Urothelium cell line (cell line): ENCODE measurements at regions not wholly inside any gene's neighbourhood (a gene's known extent, or its start where the extent isn't known, plus 50 kb on each side); places are given as distances from the start of the nearest gene placed in this dataset.
"Not testable (repeated sequence)": the region's sequence is repeated elsewhere in the genome, so short reads cannot be mapped to it uniquely, and the experiment has no call there.

Experiments
- DNase-seq: peaks from one replicate; pipeline ENCODE4 v3.0.0; 2011; ENCODE audit warnings: low spot score, mixed read lengths
- FAIRE-seq: peaks from 2 replicates; lab custom pipeline; 2011; peaks lifted over from hg19 to GRCh38; lab: Jason Lieb, UNC

DNA sequence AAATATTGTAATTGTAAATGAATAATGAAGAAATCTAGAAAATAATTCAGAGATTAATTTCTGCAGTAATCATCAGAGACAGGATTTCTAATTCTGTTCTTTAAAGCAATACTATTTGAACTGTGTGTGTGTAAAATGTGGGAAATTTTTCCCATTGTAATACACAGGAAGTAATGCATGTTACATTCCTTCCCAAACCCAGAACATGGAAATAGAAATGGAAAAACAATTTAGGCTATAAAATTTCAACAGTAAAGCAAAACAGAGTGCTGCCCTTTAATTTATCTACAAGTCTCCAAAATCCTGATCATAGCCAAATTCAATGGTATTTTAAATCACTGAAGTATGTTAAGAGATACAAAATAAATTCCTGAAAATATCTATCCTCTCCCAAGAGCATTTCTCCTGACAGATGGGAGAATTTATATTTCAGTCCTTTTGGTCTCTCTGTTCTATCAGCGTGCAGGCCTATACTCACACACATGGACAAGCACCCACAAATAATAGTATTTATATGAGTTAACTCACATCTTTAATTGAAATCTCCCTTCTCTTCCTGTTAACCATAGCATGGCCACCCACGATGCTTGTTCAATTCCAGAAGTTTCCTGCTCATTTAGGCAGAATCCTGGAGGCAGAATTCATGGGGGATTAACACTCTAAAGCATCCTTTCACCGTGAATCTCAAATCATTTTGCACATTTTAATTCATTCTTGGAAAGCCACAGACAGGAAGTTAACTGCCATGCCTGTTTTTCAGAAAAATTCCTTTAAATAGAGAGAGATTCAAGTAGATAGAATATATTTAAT lies 1465.4 kb upstream of the FLRT2 start:
- DNase-seq (no peak), FAIRE-seq (no peak)

DNA sequence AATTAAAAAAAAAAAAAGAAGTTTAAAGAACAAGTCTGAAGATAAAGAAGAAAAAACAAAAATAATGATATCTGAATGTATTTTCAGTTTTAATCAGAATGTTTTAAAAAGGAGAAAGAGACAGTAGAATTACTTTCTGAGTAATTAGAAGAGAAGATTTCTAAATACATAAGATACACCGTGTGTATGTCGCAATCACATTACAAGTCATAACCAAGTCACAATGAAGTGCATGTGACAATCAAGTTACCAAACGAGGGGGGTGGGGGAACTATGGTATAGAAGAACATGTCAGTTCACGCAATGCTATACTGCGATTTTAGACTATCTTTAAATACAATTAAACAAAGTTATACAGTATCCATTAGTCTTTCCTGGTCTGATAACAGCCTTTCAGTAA lies 1464.1 kb upstream of the FLRT2 start:
- DNase-seq (no peak), FAIRE-seq (no peak)

DNA sequence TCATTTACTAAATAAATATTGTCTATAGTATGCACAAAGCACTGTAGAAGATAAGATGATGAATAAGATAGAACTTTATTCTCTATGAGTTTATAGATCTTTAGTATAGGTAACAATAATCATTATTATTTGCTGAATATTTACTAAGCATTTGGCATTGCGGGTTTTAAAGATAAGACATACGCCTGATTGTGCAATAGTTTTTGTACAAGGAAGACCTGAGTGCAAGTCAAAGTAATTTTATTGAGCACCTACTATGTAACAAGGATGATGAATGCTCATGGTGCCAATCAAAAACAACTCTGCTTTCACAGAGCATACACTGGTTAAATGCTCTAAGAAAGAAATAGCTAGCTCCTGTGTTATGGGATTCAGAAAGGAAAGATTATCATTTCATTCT lies 1461.7 kb upstream of the FLRT2 start:
- FAIRE-seq, result no peak
- DNase-seq, result no peak

DNA sequence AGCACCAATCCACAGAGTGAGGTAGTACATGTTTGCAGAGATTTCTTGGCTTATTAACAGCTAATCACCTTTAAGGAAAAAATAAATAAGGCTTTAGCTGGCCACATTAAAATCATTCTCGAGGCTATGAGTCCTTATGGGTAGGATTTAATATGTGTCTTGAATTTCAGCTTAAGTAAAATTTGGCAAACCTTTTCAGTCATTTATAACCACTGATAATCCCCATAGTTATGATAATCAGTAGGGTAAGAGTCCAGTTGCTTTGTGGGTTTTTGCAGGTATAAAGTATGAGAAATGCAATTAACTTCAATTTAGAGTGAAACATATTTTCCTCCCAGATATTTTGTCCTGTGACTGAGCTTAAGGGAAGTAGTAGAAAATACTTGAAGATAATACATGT lies 1458.9 kb upstream of the FLRT2 start:
- no peak for DNase-seq
- FAIRE-seq, result no peak

DNA sequence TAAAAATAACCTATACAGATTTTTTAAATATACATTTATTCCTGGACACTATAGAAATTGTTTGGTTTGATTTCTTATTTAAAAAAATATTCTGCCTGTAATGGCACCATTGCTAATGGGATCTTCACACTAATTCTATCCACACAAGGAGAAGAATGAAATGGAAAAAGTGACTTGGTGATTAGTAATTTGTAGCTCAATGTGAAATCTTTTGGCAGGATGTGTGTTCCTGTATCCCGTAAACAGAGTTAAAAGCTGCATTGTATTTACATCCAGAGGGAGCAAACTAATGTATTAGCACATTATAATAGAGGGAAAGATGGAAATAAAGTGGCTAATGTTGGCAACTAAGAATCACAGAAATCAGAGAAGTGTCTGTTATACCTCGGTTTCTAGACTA lies 1455.3 kb upstream of the FLRT2 start:
- no peak for FAIRE-seq
- DNase-seq, result no peak

DNA sequence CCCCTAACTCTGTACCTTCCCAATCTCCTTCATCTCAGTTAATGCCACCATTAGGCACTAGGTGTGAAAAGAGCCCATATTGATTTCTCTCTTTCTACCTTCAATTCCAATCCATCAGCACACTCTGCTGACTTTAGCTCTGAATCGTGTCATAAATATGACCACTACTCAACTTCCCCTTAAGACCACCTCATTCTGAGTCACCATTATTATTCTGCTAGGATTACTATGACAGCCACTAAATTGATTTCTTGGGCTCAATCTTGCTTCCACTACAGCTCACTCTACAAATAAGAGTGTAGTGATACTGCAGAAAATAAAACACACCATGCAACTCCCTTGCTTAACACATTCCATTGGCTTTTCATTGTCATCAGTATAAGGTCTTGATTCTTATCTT lies 1449.0 kb upstream of the FLRT2 start:
- DNase-seq, result no peak
- no peak for FAIRE-seq

DNA sequence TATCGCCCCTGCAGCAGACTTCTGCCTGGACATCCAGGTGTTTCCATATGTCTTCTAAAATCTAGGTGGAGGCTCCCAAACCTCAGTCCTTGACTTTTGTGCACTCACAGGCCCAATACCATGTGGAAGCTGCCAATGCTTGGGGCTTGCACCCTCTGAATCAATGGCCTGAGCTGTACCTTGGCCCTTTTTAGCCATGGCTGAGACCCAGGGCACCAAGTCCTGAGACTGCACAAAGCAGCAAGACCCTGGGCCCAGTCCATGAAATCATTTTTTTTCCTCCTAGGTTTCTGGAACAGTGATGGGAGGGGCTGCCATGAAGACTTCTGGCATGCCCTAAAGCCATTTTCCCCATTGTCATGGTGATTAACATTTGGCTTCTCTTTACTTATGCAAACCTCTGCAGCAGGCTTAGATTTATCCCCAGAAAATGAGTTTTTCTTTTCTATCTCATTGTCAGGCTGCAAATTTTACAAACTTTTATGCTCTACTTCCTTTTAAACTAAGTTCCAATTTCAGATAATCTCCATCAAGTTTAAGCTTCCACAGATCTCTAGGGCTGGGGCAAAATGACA lies 1445.8 kb upstream of the FLRT2 start:
- FAIRE-seq, result no peak

DNA sequence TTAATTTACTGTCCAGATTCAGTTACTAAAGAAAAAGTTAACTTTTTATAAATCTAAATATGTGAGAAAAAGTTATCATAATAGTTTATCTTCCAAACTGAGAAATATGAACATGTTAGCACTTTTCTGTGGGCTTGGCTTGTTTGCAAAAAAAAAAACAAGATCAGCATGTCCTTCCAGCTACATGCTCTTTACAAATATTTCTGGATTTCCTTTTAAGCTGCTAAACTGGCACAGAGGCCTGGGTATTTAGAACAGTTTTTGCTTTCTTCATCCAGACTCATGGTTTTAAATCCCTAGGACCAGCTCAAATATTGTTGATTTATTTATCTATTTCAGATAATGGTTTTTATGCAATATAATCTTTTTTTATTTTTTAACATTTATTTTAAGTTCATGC lies 1444.5 kb upstream of the FLRT2 start:
- DNase-seq (no peak), FAIRE-seq (no peak)

More for the DNA sequence above, 1445.8 kb upstream of the FLRT2 start:
- DNase-seq, result no peak

DNA sequence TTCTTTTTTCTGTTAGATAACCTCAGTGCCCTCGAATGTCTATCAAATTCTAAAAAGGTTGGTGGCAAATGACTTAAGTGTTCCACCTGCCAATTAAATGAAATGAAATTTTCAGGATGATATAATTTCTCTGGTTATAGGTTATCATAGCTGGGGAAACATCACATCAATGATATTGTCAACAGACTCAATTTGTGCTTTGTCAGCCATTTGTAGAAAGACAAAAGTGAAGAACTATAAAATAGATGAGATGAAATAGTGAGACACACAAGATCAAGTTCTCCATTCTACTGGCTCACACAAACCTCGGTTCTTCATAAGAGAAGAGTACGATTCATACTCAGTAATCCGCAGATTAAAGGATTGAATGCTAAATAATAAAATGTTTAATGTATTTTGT lies 1443.2 kb upstream of the FLRT2 start:
- no peak for FAIRE-seq
- DNase-seq, result no peak

DNA sequence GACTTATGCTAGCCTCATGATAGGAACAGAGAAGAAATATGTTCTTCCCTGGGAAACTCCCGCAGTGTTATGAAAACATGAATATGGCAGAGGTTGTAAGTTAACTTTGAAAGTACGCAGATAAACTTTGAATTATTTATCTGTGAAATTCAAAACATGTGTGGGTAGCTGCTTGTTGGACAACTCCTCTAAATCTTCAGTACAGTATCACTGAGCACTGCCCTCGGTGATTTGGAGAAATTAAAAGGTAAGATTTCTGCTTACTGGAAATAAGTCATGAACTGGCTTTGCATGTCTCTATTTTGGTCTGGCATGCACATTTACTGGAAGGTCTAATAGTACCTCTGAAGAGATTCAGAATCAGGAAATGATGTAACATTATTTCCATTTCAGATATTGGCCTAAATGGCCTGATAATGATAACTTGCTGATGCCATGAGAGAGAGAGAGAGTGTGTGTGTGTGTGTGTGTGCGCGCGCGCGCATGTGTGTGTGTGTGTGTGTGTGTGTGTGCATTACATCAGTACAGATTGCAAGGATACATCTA lies 1441.9 kb upstream of the FLRT2 start:
- peak; percentile 35 for FAIRE-seq

DNA sequence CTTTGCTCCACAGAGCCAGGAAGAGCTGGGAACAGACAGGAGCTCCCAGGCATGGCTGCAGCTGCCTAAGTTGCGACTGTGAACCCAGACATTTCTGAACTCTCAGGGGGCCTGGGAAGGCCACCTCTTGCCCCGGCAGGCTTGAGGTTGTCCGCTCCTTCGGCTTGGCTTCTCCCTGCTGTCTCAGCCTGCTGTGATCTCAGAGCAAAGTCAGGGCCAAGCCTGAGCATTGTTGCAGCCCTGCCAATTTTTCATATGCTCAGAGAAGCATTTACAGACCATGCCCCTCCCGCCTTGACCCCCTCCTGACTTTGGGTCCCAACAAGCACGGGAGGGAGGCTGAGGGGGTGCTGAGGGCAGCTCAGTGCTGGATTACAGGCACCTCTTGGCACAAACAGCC lies 1439.1 kb upstream of the FLRT2 start:
- DNase-seq (no peak), FAIRE-seq (no peak)

More for the DNA sequence above, 1441.9 kb upstream of the FLRT2 start:
- no peak for DNase-seq

DNA sequence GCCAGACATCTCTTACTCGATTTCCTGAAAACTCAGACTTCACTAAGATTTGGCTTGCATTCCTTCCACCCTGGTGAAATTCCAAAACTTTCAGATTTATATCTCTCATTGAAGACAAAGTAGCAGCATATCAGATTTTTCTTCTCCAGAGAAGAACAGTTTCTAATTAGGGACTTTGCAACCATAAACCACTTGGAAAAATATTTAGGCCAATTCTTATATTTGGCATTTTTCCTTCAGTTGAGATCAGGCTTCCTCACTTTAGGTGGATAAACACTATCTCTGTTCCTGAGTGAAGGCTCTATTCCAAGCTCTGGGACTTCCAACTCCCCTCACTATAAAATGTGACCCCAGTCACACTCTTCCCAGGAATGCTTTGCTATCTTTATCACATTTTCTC lies 1434.3 kb upstream of the FLRT2 start:
- FAIRE-seq (no peak), DNase-seq (no peak)

DNA sequence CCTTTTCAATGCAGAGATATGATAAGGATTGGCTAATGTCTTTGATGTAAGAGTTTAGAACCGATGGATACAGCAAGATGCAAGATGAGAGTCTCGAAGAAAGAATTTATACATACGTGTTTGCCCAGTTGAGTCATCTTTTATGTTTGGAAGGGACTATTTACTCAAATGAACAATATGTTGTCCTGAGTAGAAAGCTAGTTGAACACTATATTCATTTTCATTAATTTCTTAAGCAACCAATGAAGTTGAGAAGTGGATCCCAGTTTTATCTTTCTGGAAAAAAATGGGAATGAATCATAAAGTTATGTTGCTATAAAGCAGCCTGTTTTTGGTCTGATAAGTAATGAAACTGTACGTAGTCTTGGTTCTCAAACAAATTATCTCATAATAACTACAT lies 1431.7 kb upstream of the FLRT2 start:
- DNase-seq, result no peak
- no peak for FAIRE-seq

DNA sequence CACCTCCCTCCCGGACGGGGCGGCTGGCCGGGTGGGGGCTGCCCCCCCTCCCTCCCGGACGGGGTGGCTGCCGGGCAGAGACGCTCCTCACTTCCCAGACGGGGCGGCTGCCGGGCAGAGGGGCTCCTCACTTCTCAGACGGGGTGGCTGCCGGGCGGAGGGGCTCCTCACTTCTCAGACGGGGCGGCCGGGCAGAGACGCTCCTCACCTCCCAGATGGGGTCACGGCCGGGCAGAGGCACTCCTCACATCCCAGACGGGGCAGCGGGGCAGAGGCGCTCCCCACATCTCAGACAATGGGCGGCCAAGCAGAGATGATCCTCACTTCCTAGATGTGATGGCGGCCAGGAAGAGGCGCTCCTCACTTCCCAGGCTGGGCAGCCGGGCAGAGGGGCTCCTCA lies 1430.4 kb upstream of the FLRT2 start:
- DNase-seq, FAIRE-seq: not testable (repeated sequence)

DNA sequence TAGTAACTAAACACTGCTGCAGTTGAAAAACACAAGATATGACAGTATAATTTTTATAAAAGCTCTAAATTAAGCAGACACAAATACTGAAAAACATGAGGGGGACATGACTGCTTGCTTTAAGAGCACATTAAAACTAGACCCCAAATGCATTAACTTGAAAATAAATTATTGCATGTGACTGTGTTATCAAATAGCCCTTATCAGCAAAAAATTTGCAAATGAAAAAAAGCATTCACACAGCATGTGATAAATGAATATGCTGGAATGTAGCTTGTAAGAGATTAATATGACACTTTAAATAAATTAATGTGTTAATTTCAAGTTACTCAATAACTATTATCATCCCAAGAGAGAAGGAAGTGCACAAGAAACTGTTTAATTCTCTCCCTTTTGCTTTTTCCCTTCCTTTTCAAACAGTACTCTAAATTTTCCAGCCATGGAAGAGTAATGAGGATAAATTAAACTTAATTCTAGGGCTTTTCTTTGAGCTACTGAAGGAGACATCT lies 1422.1 kb upstream of the FLRT2 start:
- DNase-seq, result no peak
- no peak for FAIRE-seq

DNA sequence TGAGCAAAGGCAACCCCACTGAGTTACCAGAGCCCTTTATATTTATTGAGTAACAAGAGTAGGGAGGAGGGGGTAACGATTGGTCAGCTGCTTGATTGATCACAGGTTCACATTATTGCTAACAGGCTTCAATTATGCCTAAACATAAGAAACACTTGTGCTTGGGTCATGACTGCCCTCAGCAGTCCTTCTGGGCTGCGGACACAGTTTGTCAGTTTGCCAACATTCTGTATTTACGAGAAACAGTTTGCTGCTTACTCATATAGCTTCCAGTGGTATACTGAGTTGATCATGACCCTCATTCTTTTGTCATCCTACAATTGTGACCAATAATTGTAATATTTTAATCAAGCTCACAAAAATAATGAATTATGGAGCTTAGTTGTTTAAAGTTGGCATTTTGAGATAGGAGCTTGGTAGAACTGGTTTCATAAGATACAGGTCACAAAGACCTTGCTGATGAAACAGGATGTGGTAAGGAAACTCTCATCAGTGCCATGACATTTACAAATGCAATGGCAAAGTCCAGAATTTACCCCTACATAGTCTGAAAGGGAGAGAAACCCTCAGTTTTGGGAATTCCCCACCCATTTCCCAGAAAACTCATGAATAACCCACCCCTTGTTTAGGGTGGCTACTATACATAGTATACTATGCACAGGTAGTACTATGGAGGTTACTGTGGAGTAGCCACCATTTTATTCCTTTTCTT lies 1421.0 kb upstream of the FLRT2 start:
- DNase-seq (no peak), FAIRE-seq (peak; percentile 71)

DNA sequence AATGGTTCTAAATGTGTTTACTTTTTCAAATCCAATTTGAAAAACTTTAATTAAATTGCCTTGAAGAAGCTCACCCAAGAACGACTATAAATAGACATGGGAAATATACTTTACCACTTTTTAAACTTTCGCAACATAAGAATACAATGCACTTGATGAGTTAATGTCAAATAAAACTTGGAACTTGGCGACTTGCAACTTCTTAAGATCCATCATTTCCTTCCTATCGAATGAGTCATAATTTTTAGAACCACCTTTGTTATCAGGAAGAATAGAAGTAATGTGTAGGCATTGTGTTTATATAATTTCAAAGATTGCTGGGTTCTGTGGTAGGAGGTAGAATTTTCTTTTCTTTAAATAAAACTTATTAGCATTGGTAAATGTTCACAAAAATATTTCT lies 1417.4 kb upstream of the FLRT2 start:
- DNase-seq, result no peak
- no peak for FAIRE-seq

DNA sequence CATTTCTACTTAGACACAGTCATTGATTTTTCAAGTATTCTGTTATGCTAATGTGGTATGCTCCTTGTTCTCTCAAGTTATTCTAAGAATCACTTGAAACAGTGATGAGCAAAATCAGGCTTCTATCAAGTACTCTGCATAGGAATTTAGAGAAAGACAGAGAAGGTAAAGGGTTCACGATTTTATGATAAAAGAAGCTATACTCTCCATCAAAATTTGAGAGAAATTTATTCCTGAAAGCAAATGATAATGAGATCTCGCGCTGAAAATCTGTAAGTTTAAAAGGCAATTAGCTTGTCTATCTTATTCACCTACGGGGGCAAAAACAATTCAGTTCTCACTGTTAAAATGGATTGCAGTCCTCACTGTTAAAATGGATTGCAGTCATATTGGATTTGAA lies 1404.3 kb upstream of the FLRT2 start:
- no peak for DNase-seq
- no peak for FAIRE-seq

DNA sequence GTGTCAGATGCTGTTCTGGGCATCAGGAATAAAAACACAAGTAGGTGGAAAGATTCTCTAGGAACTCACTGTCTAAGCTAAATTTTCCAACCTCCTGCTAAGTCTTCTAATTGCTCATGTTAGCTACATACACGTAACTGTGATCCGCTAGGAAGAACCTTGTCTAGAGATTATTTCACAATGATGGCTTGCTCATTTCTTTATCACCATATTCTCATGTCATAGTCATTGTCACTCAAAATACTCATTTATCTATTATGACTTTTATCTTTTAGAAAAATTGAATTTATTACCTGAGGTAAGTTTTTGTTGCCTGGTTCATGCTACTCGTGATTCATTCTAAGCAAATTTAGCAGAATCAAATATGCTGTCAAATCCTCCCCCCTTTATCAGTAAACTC lies 1402.4 kb upstream of the FLRT2 start:
- no peak for FAIRE-seq
- no peak for DNase-seq

DNA sequence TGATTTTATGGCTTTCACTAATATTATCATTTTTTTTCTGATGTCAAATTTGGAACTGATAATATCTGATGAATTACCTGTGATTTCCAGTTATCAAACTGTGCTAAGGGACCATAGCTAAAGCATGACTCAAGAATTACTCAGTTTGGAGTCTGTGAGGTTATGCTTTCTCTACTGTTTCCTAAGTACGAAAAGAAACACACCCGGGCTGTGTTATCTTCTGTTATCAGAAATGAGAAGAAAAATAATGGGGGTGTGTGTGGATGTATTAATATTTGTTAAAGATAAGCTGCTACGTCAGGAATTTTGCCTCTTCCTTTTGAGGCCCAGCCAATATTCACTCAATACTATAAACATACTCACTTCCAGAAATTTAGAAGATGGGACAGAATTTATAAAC lies 1401.9 kb upstream of the FLRT2 start:
- FAIRE-seq (no peak), DNase-seq (no peak)

DNA sequence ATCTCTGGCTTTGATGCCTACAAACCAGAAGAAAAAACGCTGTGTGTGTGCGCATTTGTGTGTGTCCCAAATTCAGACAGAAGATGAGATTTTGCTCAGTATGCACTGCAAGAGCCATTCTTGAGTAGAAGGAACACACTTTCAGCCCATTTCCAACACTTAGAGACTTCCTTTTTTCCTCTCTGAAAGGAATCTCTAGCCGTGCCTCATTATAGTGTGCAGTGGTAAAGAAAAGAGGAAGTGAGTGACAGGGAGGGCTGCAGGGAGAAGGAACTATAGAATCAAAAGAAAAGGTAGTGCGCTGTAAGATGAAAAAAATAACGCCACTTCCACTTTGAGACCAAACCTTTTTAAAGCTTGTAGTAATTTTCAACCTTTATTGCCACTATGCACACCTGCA lies 1400.9 kb upstream of the FLRT2 start:
- DNase-seq (no peak), FAIRE-seq (no peak)

DNA sequence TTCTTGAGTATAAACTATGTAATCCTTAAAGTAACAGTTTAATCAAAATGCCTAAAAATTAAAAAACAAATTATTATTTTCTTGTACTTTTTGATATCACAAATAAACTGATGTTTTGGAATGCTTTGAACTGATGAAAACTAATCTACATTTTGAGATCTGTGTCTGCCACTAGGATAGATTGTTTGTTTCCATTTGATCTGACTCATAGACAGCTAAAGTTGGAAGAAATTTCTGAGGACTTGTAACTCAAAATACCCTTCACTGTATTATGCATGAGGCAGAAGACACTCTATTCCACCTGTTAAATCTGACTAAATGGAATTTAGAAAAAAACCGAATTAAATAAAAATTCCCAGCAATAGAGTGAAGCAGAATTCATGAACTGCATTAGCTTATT lies 1400.0 kb upstream of the FLRT2 start:
- DNase-seq (no peak), FAIRE-seq (no peak)
